Lung (tissue), 11 donors: ENCODE measurements at regions not wholly inside any gene's neighbourhood (a gene's known extent, or its start where the extent isn't known, plus 50 kb on each side); places are given as distances from the start of the nearest gene placed in this dataset.

ENCODE experiments used
- ATAC-seq: fragments of 200-7000 bp; cut with Tn5 transposase; one replicate; pipeline ENCODE4 v1.9.1; 2020; ENCODE audit warnings: moderate number of reproducible peaks; ENCODE audit not compliant: insufficient read depth, low FRiP score
- DNase-seq, 3 donors: peaks; one replicate each; pipeline ENCODE4 v3.0.0-alpha.2; 2013 to 2017
- H3K27ac ChIP-seq, 2 donors: one replicate each; pipeline ENCODE4 v1.5.1; 2013; ENCODE audit warnings: mild to moderate bottlenecking in 2 of 2, moderate library complexity in 2 of 2, control low read depth in 1 of 2, inconsistent platforms in 1 of 2, low read depth in 1 of 2, low read length in 1 of 2
- H3K27me3 ChIP-seq, 3 donors: one replicate each; pipeline ENCODE4 v1.5.1; 2013; ENCODE audit warnings: low read length in 2 of 3; ENCODE audit not compliant: control insufficient read depth in 3 of 3, insufficient read depth in 3 of 3
- H3K36me3 ChIP-seq, 4 donors: one replicate each; pipeline ENCODE4 v1.5.1; 2013; ENCODE audit warnings: low read length in 4 of 4, mild to moderate bottlenecking in 1 of 4, moderate library complexity in 1 of 4; ENCODE audit not compliant: control insufficient read depth in 4 of 4, insufficient read depth in 4 of 4
- H3K4me1 ChIP-seq, 5 donors: one replicate each; pipeline ENCODE4 v1.5.1; 2013; ENCODE audit warnings: low read length in 5 of 5, mild to moderate bottlenecking in 2 of 5, moderate library complexity in 1 of 5; ENCODE audit not compliant: control insufficient read depth in 5 of 5, insufficient read depth in 5 of 5
- H3K4me3 ChIP-seq: one replicate; pipeline ENCODE4 v1.5.1; 2013; ENCODE audit warnings: mild to moderate bottlenecking, control low read depth, moderate library complexity
- H3K9ac ChIP-seq, 2 donors: one replicate each; pipeline ENCODE4 v1.5.1; 2013; ENCODE audit warnings: low read length in 2 of 2, control low read depth in 1 of 2; ENCODE audit not compliant: insufficient read depth in 1 of 2
- H3K9me3 ChIP-seq, 4 donors: one replicate each; pipeline ENCODE4 v1.5.1; 2013; ENCODE audit warnings: low read length in 3 of 4, mild to moderate bottlenecking in 1 of 4, moderate library complexity in 1 of 4; ENCODE audit not compliant: control insufficient read depth in 4 of 4, insufficient read depth in 3 of 4
- CTCF ChIP-seq: IDR thresholded peaks from 2 replicates; pipeline ENCODE4 v1.5.1; 2012; ENCODE audit warnings: mild to moderate bottlenecking; ENCODE audit errors: control extremely low read depth, extremely low read depth
- WGBS, 2 donors: extraction: QIAGEN DNeasy Blood & Tissue Kit; methylation state at CpG; one replicate each; pipeline ENCODE4 v1.1.7; 2013; 5-methylcytosine and 5-hydroxymethylcytosine counted together
- donor health status: control.
- donor health status: control.
- donor health status: Bipolar disorder and iron deficiency.
- donor health status: healthy.
- donor health status: DM: yes; HTN: yes; CAD: no.

DNA sequence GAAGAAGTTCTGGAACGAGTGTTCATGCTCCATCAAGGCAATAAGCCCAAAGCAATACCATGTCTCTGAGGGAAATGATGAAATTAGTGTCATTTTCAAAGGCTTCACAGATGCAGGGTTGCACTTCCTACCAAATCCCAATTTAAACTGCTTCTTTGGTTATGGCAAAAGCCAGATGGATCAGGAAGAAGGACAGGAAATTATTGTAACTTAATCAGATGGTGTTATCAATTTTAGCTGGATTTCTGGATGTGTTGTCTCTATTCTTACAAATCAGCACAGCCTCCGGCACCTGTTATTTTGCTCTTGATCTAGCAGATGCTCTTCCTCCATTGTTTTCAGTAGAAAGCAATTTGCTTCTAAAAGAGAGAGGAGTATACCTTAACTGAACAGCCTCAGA, 693.4 kb downstream of the SOCS6 start:
- H3K27me3 ChIP-seq: no peaks in the 10 kb centered on the region
- no peak for DNase-seq
- no peaks in the 10 kb centered on the region for H3K4me1 ChIP-seq
- peaks cover 0 to 7% (median 3%) of the 10 kb centered on the region in 4 donors for H3K9me3 ChIP-seq
- H3K27ac ChIP-seq: no peak overlapping the region
- no peak overlapping the region for H3K4me3 ChIP-seq
- no peak for ATAC-seq
- no peaks in the 10 kb centered on the region for H3K36me3 ChIP-seq
- H3K9ac ChIP-seq: no peak overlapping the region
- WGBS, 2 donors: 65 to 80% methylated on average over 2 of the region's 2 CpGs
- no peak for TF ChIP-seq CTCF

GRCh38 chr18:70981400-70982140, 692.7 kb downstream of the SOCS6 start:
- Histone ChIP-seq H3K27me3 (no peaks in the 10 kb centered on the region), H3K4me3 (no peak overlapping the region), H3K27ac (no peak overlapping the region), H3K4me1 (no peaks in the 10 kb centered on the region), H3K9me3 (peaks cover 0 to 5% (median 2%) of the 10 kb centered on the region in 4 donors), H3K9ac (no peak overlapping the region), H3K36me3 (no peaks in the 10 kb centered on the region)
- ATAC-seq: no peak
- 66 to 72% methylated on average over 6 of the region's 6 CpGs for WGBS, 2 donors
- DNase-seq: peak in 1 of 3 donors; percentile 5
- TF ChIP-seq CTCF: no peak

DNA sequence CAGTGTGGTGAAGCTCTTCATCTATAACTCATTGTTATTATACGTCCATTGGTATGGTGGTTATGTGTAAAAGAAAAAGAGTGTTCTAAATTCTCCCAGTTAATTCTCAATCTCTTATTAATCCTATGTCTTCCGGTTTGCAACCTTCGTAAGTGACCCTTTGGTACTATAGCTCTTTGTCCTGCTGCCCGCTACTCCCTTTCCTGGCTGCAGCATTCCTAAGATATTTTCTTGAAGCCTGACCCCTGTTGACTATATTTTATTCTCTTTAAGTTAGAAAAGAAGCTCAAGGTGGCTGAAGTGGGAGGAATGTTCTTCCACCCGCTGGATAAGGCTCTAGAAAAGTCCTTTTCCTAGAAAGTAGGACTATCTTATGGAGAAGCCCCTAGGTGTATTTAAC, 684.8 kb downstream of the SOCS6 start:
- H3K9ac ChIP-seq: no peak overlapping the region
- H3K4me3 ChIP-seq: no peak overlapping the region
- TF ChIP-seq CTCF: no peak
- H3K27me3 ChIP-seq: no peaks in the 10 kb centered on the region
- WGBS, 2 donors: 60 to 62% methylated on average over 5 of the region's 5 CpGs
- H3K9me3 ChIP-seq: peaks cover 0 to 3% (median 0%) of the 10 kb centered on the region in 4 donors
- no peak overlapping the region for H3K27ac ChIP-seq
- ATAC-seq: no peak
- DNase-seq: no peak
- H3K36me3 ChIP-seq: no peaks in the 10 kb centered on the region
- H3K4me1 ChIP-seq: no peaks in the 10 kb centered on the region

- DNase-seq: no peak
- H3K9ac ChIP-seq: no peak overlapping the region
- 85 to 89% methylated on average over 3 of the region's 3 CpGs for WGBS, 2 donors
These were observed 677.6 kb downstream of the SOCS6 start for GRCh38 chr18:70966419-70966818.

More at GRCh38 chr18:70966419-70966818, 677.6 kb downstream of the SOCS6 start:
- Histone ChIP-seq H3K36me3 (no peaks in the 10 kb centered on the region), H3K27me3 (no peaks in the 10 kb centered on the region), H3K4me3 (no peak overlapping the region), H3K9me3 (peaks cover 0 to 3% (median 0%) of the 10 kb centered on the region in 4 donors), H3K4me1 (no peaks in the 10 kb centered on the region), H3K27ac (no peak overlapping the region)
- no peak for ATAC-seq
- TF ChIP-seq CTCF: no peak
